PC-3 (cell line): ENCODE measurements at regions not wholly inside any gene's neighbourhood (a gene's known extent, or its start where the extent isn't known, plus 50 kb on each side); places are given as distances from the start of the nearest gene placed in this dataset.

ENCODE experiments used
- EZH2 ChIP-seq: fragments of 300-600 bp; sonication (generic); IDR thresholded peaks from one replicate; pipeline ENCODE4 v1.6.1; 2017; ENCODE audit warnings: antibody characterized with exemption, mild to moderate bottlenecking, low read length; ENCODE audit not compliant: unreplicated experiment
- EZH2phosphoT487 ChIP-seq: fragments of 300-600 bp; sonication (generic); IDR thresholded peaks from 2 replicates; pipeline ENCODE4 v1.6.1; 2018; ENCODE audit warnings: mild to moderate bottlenecking, antibody characterized with exemption, low read length, borderline replicate concordance
- TF ChIP-seq, protein P1 (sequence below): fragments of 300-600 bp; sonication (generic); conservative IDR thresholded peaks from 2 replicates; pipeline ENCODE4 v1.5.1; 2017; ENCODE audit warnings: antibody characterized with exemption, low read depth, mild to moderate bottlenecking, low read length

DNA sequence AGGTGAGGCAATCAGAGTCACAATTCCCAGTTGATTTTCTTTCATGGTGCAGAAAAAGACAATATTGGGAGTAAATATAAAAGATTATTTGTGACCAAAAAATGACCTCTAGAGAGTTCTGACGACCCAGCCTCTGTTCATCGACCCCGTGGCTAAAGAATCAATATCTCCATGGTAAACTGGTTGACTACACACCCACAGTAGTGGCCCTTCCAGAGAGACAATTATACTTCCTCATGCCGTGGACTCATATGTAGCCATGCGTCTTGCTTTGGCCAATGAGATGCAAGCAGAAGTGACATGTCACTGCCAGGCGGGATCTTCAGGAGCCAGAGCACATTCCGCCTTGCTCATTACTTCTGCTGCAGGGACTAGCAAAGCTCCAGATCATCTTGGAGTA, 163.3 kb upstream of the RAD23B start:
- TF ChIP-seq, protein P1, sequence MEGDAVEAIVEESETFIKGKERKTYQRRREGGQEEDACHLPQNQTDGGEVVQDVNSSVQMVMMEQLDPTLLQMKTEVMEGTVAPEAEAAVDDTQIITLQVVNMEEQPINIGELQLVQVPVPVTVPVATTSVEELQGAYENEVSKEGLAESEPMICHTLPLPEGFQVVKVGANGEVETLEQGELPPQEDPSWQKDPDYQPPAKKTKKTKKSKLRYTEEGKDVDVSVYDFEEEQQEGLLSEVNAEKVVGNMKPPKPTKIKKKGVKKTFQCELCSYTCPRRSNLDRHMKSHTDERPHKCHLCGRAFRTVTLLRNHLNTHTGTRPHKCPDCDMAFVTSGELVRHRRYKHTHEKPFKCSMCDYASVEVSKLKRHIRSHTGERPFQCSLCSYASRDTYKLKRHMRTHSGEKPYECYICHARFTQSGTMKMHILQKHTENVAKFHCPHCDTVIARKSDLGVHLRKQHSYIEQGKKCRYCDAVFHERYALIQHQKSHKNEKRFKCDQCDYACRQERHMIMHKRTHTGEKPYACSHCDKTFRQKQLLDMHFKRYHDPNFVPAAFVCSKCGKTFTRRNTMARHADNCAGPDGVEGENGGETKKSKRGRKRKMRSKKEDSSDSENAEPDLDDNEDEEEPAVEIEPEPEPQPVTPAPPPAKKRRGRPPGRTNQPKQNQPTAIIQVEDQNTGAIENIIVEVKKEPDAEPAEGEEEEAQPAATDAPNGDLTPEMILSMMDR, result no peak
- no peak for TF ChIP-seq EZH2
- TF ChIP-seq EZH2phosphoT487, result no peak
